HCT116 (cell line): ENCODE measurements at regions not wholly inside any gene's neighbourhood (a gene's known extent, or its start where the extent isn't known, plus 50 kb on each side); places are given as distances from the start of the nearest gene placed in this dataset.

ENCODE experiments used
- ATAC-seq: fragments of 200-7000 bp; cut with Tn5 transposase; 2 replicates; pipeline ENCODE4 v1.9.1; 2020; ENCODE audit warnings: mild to moderate bottlenecking, moderate library complexity
- BruUV-seq: library from RNA; stranded (reverse); fragments of 400-500 nt; replicated peaks from 2 replicates; lab custom pipeline; 2021; lab: Mats Ljungman, UMichigan
- CTCF ChIA-PET: fragments of 300-600 bp; sonication (Branson Sonifier 250); formaldehyde crosslinking; loops from one replicate; lab custom pipeline; 2021; ENCODE audit warnings: antibody characterized with exemption; lab: Charles Lee
- POLR2A ChIA-PET: fragments of 300-600, 350-600 bp; sonication (Branson Sonifier 250); formaldehyde crosslinking; loops from one replicate; lab custom pipeline; 2021; ENCODE audit warnings: antibody characterized with exemption; lab: Charles Lee
- RAD21 ChIA-PET, 2 experiments: fragments of 300-600 bp; sonication (Branson Sonifier 250); formaldehyde crosslinking; loops; one replicate each; lab custom pipeline; 2023; ENCODE audit warnings: low total read pairs in 2 of 2; ENCODE audit not compliant: uncharacterized antibody in 2 of 2, unreplicated experiment in 2 of 2, low non-redundant PET in 1 of 2; lab: Charles Lee
- DNase-seq: peaks from one replicate; pipeline ENCODE4 v3.0.0-alpha.2; 2010; ENCODE audit warnings: low read depth, low spot score
- H2AFZ ChIP-seq: fragments of 200-600 bp; shearing (Covaris generic), sonication (generic); 2 replicates; pipeline ENCODE4 v1.6.1; 2017; ENCODE audit warnings: low read depth, mixed run types, mixed read lengths, antibody characterized with exemption, low read length; ENCODE audit not compliant: poor library complexity, severe bottlenecking
- H3K27ac ChIP-seq: 2 replicates; pipeline ENCODE4 v1.5.1; 2012; ENCODE audit warnings: low read depth, low read length
- H3K27me3 ChIP-seq: fragments of 200-600 bp; sonication (generic); 2 replicates; pipeline ENCODE4 v1.6.1; 2016; ENCODE audit warnings: mixed run types, low read length, mixed read lengths; ENCODE audit not compliant: insufficient read depth
- H3K36me3 ChIP-seq, 2 experiments: fragments of 200-500 bp in 1 of 2; fragments of 200-600 bp in 1 of 2; sonication (Bioruptor generic) in 1 of 2; sonication (generic) in 1 of 2; 2 replicates each; pipeline versions ENCODE4 v1.5.1 to v1.6.1; 2014 to 2016; ENCODE audit warnings: low read length in 2 of 2, inconsistent platforms in 1 of 2, mixed read lengths in 1 of 2, mixed run types in 1 of 2; ENCODE audit not compliant: insufficient read depth in 2 of 2, control insufficient read depth in 1 of 2
- H3K4me1 ChIP-seq, 2 experiments: fragments of 200-600 bp in 1 of 2; sonication (generic) in 1 of 2; 2 replicates each; pipeline versions ENCODE4 v1.5.1 to v1.6.1; 2012 to 2017; ENCODE audit warnings: low read length in 2 of 2, inconsistent platforms in 1 of 2, mild to moderate bottlenecking in 1 of 2, mixed read lengths in 1 of 2, mixed run types in 1 of 2, moderate library complexity in 1 of 2; ENCODE audit not compliant: insufficient read depth in 2 of 2, control insufficient read depth in 1 of 2
- H3K4me2 ChIP-seq: fragments of 200-600 bp; sonication (generic); 2 replicates; pipeline ENCODE4 v1.6.1; 2017; ENCODE audit warnings: mixed run types, low read length, mixed read lengths
- H3K4me3 ChIP-seq, 2 experiments: fragments of 200-600 bp in 1 of 2; sonication (generic) in 1 of 2; replicated peaks in 1 of 2; 2 replicates each; pipeline ENCODE4 v1.5.1; 2011 to 2016; ENCODE audit warnings: low read length in 2 of 2, control low read depth in 1 of 2, low read depth in 1 of 2, mild to moderate bottlenecking in 1 of 2, mixed read lengths in 1 of 2, mixed run types in 1 of 2
- H3K79me2 ChIP-seq: fragments of 200-600 bp; sonication (generic); 2 replicates; pipeline ENCODE4 v1.6.1; 2017; ENCODE audit warnings: mild to moderate bottlenecking, mixed run types, low read length, moderate library complexity, mixed read lengths; ENCODE audit not compliant: insufficient read depth
- H3K9ac ChIP-seq: fragments of 200-600 bp; sonication (generic); 2 replicates; pipeline ENCODE4 v1.6.1; 2016; ENCODE audit warnings: low read length, mixed read lengths
- H3K9me2 ChIP-seq: fragments of 200-600 bp; sonication (generic), shearing (Covaris generic); 2 replicates; pipeline ENCODE4 v1.6.1; 2017; ENCODE audit warnings: mixed run types, mild to moderate bottlenecking, moderate library complexity; ENCODE audit not compliant: insufficient read depth
- H3K9me3 ChIP-seq, 2 experiments: fragments of 200-500 bp in 1 of 2; fragments of 200-600 bp in 1 of 2; sonication (Bioruptor generic) in 1 of 2; sonication (generic) in 1 of 2; 2 replicates each; pipeline ENCODE4 v1.6.1; 2014 to 2017; ENCODE audit warnings: low read length in 2 of 2, mixed read lengths in 2 of 2, inconsistent platforms in 1 of 2, low read depth in 1 of 2, mild to moderate bottlenecking in 1 of 2, mixed run types in 1 of 2, moderate library complexity in 1 of 2; ENCODE audit not compliant: control insufficient read depth in 1 of 2, insufficient read depth in 1 of 2
- H4K20me1 ChIP-seq: fragments of 200-600 bp; sonication (generic), shearing (Covaris generic); 2 replicates; pipeline ENCODE4 v1.6.1; 2017; ENCODE audit warnings: mixed run types, mild to moderate bottlenecking, moderate library complexity; ENCODE audit not compliant: insufficient read depth
- CEBPB ChIP-seq: IDR thresholded peaks from 2 replicates; pipeline ENCODE4 v1.6.1; 2012; ENCODE audit warnings: low read depth
- EZH2 ChIP-seq: fragments of 200-600 bp; sonication (generic); IDR thresholded peaks from 2 replicates; pipeline ENCODE4 v1.6.1; 2017; ENCODE audit warnings: antibody characterized with exemption, mixed run types
- POLR2A ChIP-seq: IDR thresholded peaks from 2 replicates; pipeline ENCODE4 v1.7.0; 2011; ENCODE audit warnings: borderline replicate concordance; ENCODE audit not compliant: insufficient read depth, insufficient read length; ENCODE audit errors: extremely low read depth
- SIN3A ChIP-seq: IDR thresholded peaks from 2 replicates; pipeline ENCODE4 v1.6.1; 2012; ENCODE audit warnings: low read depth
- SRF ChIP-seq: IDR thresholded peaks from 2 replicates; pipeline ENCODE4 v1.6.1; 2012; ENCODE audit warnings: low read depth
- ZFX ChIP-seq: fragments of 450-650 bp; IDR thresholded peaks from 2 replicates; pipeline ENCODE4 v1.6.1; 2017
- ZNF274 ChIP-seq: fragments of 200-500 bp; sonication (Bioruptor generic); IDR thresholded peaks from 2 replicates; pipeline ENCODE4 v1.6.1; 2014; ENCODE audit warnings: mild to moderate bottlenecking, low read depth, low read length, inconsistent platforms
- intact Hi-C: fragments of 100-400 bp; cut with micrococcal nuclease; formaldehyde crosslinking; loops from 2 replicates; pipeline ENCODE4 v1.10.0; 2022
- TF ChIP-seq, protein P1 (sequence below): IDR thresholded peaks from 2 replicates; pipeline ENCODE4 v1.6.1; 2012; ENCODE audit warnings: low read depth

DNA sequence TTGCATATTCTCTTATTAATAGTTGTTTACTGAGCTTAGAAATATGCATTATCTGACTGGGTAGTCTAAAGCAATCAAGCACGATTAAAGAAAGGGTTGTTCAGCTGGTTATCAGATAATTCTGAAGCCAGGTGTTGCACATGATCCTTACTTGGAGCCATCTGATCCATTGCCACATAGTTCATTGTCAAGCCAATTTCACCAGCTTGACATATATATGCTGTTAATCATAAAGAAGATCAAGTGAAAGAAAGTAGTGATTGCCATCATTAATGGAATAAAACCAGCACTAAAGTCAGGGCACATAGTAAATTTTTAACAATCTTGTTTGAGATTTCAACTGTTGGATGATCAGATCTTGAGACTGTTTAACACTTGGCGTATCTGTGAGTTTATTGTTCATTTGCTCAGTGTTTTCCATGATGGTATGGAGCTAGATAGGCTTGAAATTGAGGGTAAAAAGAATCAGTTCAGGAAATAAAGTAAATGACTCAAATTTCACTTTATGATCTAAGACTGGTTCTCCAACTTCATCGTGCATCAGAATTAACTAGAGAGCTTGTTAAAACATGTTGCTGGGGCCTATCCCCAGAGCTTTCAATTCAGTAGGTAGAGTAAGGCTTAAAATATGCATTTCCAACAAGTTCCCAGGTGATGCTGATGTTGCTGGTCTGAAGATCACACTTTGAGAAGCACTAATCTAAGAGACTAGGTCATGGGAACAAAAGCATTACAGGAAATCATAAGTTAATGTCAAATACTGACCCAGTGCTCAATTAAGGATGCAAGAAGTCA is 539.6 kb downstream of the SATB2 start:
- Histone ChIP-seq H3K4me2 (no peak overlapping the region), H3K36me3 (no peaks in the 10 kb centered on the region), H3K9me2 (no peaks in the 10 kb centered on the region; the same call in 1 of the 2 replicates), H3K4me1 (no peaks in the 10 kb centered on the region), H3K9me3 (no peaks in the 10 kb centered on the region), H3K4me3 (no peak overlapping the region), H2AFZ (no peak overlapping the region), H4K20me1 (no peaks in the 10 kb centered on the region), H3K27ac (no peak overlapping the region), H3K27me3 (no peaks in the 10 kb centered on the region), H3K79me2 (no peaks in the 10 kb centered on the region), H3K9ac (no peak overlapping the region)
- CTCF ChIA-PET: no interaction called here
- ATAC-seq (no peak), DNase-seq (no peak)
- TF ChIP-seq EZH2 (no peak), CEBPB (no peak), SRF (no peak), ZNF274 (no peak), ZFX (no peak), SIN3A (no peak), POLR2A (no peak)
- TF ChIP-seq, protein P1, sequence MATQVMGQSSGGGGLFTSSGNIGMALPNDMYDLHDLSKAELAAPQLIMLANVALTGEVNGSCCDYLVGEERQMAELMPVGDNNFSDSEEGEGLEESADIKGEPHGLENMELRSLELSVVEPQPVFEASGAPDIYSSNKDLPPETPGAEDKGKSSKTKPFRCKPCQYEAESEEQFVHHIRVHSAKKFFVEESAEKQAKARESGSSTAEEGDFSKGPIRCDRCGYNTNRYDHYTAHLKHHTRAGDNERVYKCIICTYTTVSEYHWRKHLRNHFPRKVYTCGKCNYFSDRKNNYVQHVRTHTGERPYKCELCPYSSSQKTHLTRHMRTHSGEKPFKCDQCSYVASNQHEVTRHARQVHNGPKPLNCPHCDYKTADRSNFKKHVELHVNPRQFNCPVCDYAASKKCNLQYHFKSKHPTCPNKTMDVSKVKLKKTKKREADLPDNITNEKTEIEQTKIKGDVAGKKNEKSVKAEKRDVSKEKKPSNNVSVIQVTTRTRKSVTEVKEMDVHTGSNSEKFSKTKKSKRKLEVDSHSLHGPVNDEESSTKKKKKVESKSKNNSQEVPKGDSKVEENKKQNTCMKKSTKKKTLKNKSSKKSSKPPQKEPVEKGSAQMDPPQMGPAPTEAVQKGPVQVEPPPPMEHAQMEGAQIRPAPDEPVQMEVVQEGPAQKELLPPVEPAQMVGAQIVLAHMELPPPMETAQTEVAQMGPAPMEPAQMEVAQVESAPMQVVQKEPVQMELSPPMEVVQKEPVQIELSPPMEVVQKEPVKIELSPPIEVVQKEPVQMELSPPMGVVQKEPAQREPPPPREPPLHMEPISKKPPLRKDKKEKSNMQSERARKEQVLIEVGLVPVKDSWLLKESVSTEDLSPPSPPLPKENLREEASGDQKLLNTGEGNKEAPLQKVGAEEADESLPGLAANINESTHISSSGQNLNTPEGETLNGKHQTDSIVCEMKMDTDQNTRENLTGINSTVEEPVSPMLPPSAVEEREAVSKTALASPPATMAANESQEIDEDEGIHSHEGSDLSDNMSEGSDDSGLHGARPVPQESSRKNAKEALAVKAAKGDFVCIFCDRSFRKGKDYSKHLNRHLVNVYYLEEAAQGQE: no peak
- BruUV-seq: no TSS peak
- intact Hi-C loops: no loop called here
- RAD21 ChIA-PET: no interaction called here
- POLR2A ChIA-PET: no interaction called here
